ENCODE measurements at regions not wholly inside any gene's neighbourhood (a gene's known extent, or its start where the extent isn't known, plus 50 kb on each side); places are given as distances from the start of the nearest gene placed in this dataset.

DNA sequence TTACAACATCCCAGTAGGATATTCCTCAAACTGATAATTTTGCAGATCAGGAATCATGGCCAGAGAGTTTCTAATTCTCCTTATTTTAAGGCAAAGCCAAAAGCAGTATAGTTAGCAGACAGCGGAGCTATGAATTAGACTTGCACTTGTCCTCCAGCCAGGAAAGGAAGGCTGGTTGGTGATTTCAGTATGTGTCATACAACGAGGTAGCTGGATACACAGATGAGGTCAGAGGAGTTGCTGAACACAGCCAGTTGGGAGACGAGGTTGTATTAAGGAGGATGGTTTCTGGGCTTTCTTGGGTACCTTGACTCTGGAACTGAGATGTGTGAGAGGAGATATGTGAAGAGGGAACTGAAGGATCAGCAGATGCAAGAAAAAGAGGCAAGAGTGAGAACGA lies 185.2 kb downstream of the SOX11 start:
- Histone ChIP-seq H3K9me3 (ENCODE audit: low read length) (peaks cover 9% of the 10 kb centered on the region; the same call in 1 of the 2 replicates), H3K79me2 (ENCODE audit: low read length) (no peaks in the 10 kb centered on the region), H3K27ac (ENCODE audit: low read length) (no peak overlapping the region), H3K4me1 (ENCODE audit: insufficient read depth, low read length) (no peaks in the 10 kb centered on the region), H3F3A (ENCODE audit: low read length, unreplicated experiment) (no peaks in the 10 kb centered on the region), H3K9ac (ENCODE audit: low read length) (no peak overlapping the region), H4K20me1 (ENCODE audit: low read length) (no peaks in the 10 kb centered on the region), H3K27me3 (ENCODE audit: low read length) (no peaks in the 10 kb centered on the region), H3K4me3 (ENCODE audit: low read length) (no peak overlapping the region), H2AFZ (ENCODE audit: low read length) (no peak overlapping the region), H3K4me2 (ENCODE audit: low read length) (no peak overlapping the region), H3K36me3 (ENCODE audit: low read depth, low read length) (no peaks in the 10 kb centered on the region), H3K9me2 (replicated peaks; ENCODE audit: low read length) (no peaks in the 10 kb centered on the region)
- ChIA-PET POLR2A (ENCODE audit: unreplicated experiment) (no interaction called here), CTCF (no interaction called here)
- ATAC-seq (no peak), DNase-seq (peak; percentile 14)
- TF ChIP-seq, protein P1, sequence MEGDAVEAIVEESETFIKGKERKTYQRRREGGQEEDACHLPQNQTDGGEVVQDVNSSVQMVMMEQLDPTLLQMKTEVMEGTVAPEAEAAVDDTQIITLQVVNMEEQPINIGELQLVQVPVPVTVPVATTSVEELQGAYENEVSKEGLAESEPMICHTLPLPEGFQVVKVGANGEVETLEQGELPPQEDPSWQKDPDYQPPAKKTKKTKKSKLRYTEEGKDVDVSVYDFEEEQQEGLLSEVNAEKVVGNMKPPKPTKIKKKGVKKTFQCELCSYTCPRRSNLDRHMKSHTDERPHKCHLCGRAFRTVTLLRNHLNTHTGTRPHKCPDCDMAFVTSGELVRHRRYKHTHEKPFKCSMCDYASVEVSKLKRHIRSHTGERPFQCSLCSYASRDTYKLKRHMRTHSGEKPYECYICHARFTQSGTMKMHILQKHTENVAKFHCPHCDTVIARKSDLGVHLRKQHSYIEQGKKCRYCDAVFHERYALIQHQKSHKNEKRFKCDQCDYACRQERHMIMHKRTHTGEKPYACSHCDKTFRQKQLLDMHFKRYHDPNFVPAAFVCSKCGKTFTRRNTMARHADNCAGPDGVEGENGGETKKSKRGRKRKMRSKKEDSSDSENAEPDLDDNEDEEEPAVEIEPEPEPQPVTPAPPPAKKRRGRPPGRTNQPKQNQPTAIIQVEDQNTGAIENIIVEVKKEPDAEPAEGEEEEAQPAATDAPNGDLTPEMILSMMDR (conservative IDR thresholded peaks at IDR 0.05; ENCODE audit: low read depth, low read length): no peak
- TF ChIP-seq EZH2 (IDR thresholded peaks at IDR 0.05; ENCODE audit: low read length, unreplicated experiment): no peak
- TF ChIP-seq EZH2phosphoT487 (IDR thresholded peaks at IDR 0.05; ENCODE audit: borderline replicate concordance, low read length): no peak
- intact Hi-C loops (cut with micrococcal nuclease): no loop called here
- no TSS peak for BruUV-seq (replicated peaks)

DNA sequence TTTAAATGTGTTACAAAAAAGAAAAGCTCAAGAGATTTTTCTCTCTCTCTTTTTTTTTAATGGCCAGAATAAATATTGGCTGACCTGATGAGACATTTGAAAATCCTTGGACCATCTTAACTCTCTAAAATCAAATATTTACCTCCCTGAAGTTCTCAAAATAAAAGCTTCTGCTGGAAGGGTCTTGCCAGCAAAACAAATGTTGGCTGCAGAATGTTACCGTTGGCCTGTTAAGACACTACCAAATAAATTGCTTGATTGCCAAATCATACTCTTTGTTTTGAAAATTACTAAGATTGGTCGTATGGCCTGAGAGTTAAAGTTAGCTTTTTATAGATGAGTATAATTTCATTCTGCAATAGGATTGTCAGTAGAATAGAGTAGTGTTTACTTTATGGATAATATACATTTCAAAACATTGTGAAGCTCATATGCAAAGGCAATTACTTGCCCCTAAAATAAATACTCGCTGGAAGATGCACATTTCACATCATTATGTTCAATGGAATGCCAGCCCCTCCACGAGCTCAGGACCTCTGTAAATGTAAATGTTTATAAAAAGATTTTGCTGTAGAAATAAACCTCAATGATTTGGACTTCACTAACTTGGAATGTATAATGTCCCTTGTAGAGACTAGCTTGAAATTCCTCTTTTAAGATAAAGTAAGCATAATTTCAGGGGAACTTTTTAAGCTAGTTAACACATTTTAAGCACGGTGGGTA lies 193.4 kb downstream of the SOX11 start:
- BruUV-seq (replicated peaks): no TSS peak
- Histone ChIP-seq H2AFZ (ENCODE audit: low read length) (no peak overlapping the region), H3K36me3 (ENCODE audit: low read depth, low read length) (no peaks in the 10 kb centered on the region), H3K27me3 (ENCODE audit: low read length) (no peaks in the 10 kb centered on the region), H3K4me1 (ENCODE audit: insufficient read depth, low read length) (no peaks in the 10 kb centered on the region), H3K4me2 (ENCODE audit: low read length) (no peak overlapping the region), H3K9ac (ENCODE audit: low read length) (no peak overlapping the region), H3K27ac (ENCODE audit: low read length) (no peak overlapping the region), H4K20me1 (ENCODE audit: low read length) (no peaks in the 10 kb centered on the region), H3F3A (ENCODE audit: low read length, unreplicated experiment) (no peaks in the 10 kb centered on the region), H3K9me2 (replicated peaks; ENCODE audit: low read length) (no peaks in the 10 kb centered on the region), H3K79me2 (ENCODE audit: low read length) (no peaks in the 10 kb centered on the region), H3K4me3 (ENCODE audit: low read length) (no peak overlapping the region), H3K9me3 (ENCODE audit: low read length) (0 out of 2 replicates have a peak, but pooled peaks cover 6% of the 10 kb centered on the region)
- CTCF ChIA-PET: no interaction called here
- ATAC-seq (no peak), DNase-seq (no peak)
- intact Hi-C loops (cut with micrococcal nuclease): no loop called here
- POLR2A ChIA-PET (ENCODE audit: unreplicated experiment): no interaction called here
- no peak for TF ChIP-seq EZH2 (IDR thresholded peaks at IDR 0.05; ENCODE audit: low read length, unreplicated experiment)
- no peak for TF ChIP-seq EZH2phosphoT487 (IDR thresholded peaks at IDR 0.05; ENCODE audit: borderline replicate concordance, low read length)
- TF ChIP-seq, protein P1 (conservative IDR thresholded peaks at IDR 0.05; ENCODE audit: low read depth, low read length): no peak

DNA sequence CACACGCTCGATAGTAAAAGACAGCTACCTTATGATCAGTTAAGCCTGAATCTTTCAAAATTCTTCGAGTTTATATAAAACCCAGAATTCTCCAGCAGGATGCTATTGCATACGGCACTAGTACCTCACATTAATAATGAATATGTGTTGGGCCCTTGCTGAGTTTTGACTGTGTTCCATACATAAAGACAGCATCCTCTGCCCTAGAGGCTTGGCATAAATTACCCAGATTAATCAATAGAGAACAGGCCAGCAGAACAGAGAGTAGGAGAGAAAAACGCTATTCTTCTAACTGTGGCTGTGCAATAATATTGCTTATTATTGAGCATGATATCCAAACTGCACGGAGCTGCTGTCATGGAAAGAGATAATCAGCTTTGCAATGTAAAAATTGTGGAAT lies 194.3 kb downstream of the SOX11 start:
- intact Hi-C loops (cut with micrococcal nuclease): no loop called here
- no peaks in the 10 kb centered on the region for H3F3A ChIP-seq (ENCODE audit: low read length, unreplicated experiment)
- TF ChIP-seq EZH2 (IDR thresholded peaks at IDR 0.05; ENCODE audit: low read length, unreplicated experiment): no peak
- TF ChIP-seq, protein P1 (conservative IDR thresholded peaks at IDR 0.05; ENCODE audit: low read depth, low read length): no peak
- TF ChIP-seq EZH2phosphoT487 (IDR thresholded peaks at IDR 0.05; ENCODE audit: borderline replicate concordance, low read length): no peak
- H3K9me2 ChIP-seq (replicated peaks; ENCODE audit: low read length): no peaks in the 10 kb centered on the region
- H3K79me2 ChIP-seq (ENCODE audit: low read length): no peaks in the 10 kb centered on the region
- no peak overlapping the region for H2AFZ ChIP-seq (ENCODE audit: low read length)
- no TSS peak for BruUV-seq (replicated peaks)
- no peaks in the 10 kb centered on the region for H3K27me3 ChIP-seq (ENCODE audit: low read length)
- POLR2A ChIA-PET (ENCODE audit: unreplicated experiment): no interaction called here
- H3K4me3 ChIP-seq (ENCODE audit: low read length): no peak overlapping the region
- no peak for DNase-seq
- ATAC-seq: no peak
- no peak overlapping the region for H3K9ac ChIP-seq (ENCODE audit: low read length)
- H3K9me3 ChIP-seq (ENCODE audit: low read length): 0 out of 2 replicates have a peak, but pooled peaks cover 6% of the 10 kb centered on the region
- CTCF ChIA-PET: no interaction called here
- H3K27ac ChIP-seq (ENCODE audit: low read length): no peak overlapping the region
- no peak overlapping the region for H3K4me2 ChIP-seq (ENCODE audit: low read length)
- no peaks in the 10 kb centered on the region for H3K36me3 ChIP-seq (ENCODE audit: low read depth, low read length)
- no peaks in the 10 kb centered on the region for H3K4me1 ChIP-seq (ENCODE audit: insufficient read depth, low read length)
- no peaks in the 10 kb centered on the region for H4K20me1 ChIP-seq (ENCODE audit: low read length)
